ENCODE measurements at regions not wholly inside any gene's neighbourhood (a gene's known extent, or its start where the extent isn't known, plus 50 kb on each side); places are given as distances from the start of the nearest gene placed in this dataset.

DNA sequence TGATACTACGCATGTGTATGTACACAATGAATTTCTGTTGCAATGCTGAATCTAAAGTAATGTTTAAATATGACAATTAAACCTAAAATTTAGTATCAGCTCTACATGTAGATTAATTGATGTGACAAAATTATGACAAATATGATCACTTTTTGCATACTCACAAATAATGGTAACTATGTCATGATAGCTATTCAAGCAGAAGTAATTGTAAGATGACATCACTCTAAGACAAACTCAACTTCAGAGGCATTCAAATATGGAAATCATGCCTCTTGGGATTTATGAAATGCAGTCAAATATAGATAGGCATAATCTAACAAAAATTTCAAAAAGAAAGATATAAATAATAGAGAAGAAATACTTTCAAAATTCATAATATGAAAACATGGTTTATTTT, 571.7 kb upstream of the LRFN5 start:
- Histone ChIP-seq H3K27ac (no peak overlapping the region), H3K9me3 (no peaks in the 10 kb centered on the region), H3K4me1 (no peaks in the 10 kb centered on the region), H3K36me3 (no peaks in the 10 kb centered on the region), H3K4me3 (replicated peaks in 1 of 3) (no peak overlapping the region), H3K27me3 (no peaks in the 10 kb centered on the region)
- no peak for DNase-seq
- 91 to 100% methylated on average over 1 of the region's 1 CpG for WGBS, 2 donors
- intact Hi-C loops (cut with DNase I) = no loop called here
- no peak for TF ChIP-seq POLR2A (IDR thresholded peaks at IDR 0.05)
- TF ChIP-seq, protein P1, sequence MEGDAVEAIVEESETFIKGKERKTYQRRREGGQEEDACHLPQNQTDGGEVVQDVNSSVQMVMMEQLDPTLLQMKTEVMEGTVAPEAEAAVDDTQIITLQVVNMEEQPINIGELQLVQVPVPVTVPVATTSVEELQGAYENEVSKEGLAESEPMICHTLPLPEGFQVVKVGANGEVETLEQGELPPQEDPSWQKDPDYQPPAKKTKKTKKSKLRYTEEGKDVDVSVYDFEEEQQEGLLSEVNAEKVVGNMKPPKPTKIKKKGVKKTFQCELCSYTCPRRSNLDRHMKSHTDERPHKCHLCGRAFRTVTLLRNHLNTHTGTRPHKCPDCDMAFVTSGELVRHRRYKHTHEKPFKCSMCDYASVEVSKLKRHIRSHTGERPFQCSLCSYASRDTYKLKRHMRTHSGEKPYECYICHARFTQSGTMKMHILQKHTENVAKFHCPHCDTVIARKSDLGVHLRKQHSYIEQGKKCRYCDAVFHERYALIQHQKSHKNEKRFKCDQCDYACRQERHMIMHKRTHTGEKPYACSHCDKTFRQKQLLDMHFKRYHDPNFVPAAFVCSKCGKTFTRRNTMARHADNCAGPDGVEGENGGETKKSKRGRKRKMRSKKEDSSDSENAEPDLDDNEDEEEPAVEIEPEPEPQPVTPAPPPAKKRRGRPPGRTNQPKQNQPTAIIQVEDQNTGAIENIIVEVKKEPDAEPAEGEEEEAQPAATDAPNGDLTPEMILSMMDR (IDR thresholded peaks at IDR 0.05) = no peak

GRCh38 chr14:41022932-41023331, 583.7 kb upstream of the LRFN5 start:
- Histone ChIP-seq H3K27me3 (no peaks in the 10 kb centered on the region), H3K4me1 (no peaks in the 10 kb centered on the region), H3K9me3 (no peaks in the 10 kb centered on the region), H3K4me3 (replicated peaks in 1 of 3) (no peak overlapping the region), H3K36me3 (no peaks in the 10 kb centered on the region), H3K27ac (no peak overlapping the region)
- DNase-seq = no peak
- TF ChIP-seq, protein P1 (IDR thresholded peaks at IDR 0.05) = no peak
- TF ChIP-seq POLR2A (IDR thresholded peaks at IDR 0.05) = no peak
- WGBS, 2 donors = 89 to 91% methylated on average over 2 of the region's 2 CpGs
- intact Hi-C loops (cut with DNase I) = no loop called here

- no peaks in the 10 kb centered on the region for H3K4me1 ChIP-seq
- H3K4me3 ChIP-seq (replicated peaks in 1 of 3) = no peak overlapping the region
- H3K27ac ChIP-seq = no peak overlapping the region
- no peaks in the 10 kb centered on the region for H3K9me3 ChIP-seq
- no peak for TF ChIP-seq POLR2A (IDR thresholded peaks at IDR 0.05)
- TF ChIP-seq, protein P1 (IDR thresholded peaks at IDR 0.05) = no peak
- H3K27me3 ChIP-seq = no peaks in the 10 kb centered on the region
- 20 to 35% methylated on average over 4 of the region's 4 CpGs for WGBS, 2 donors
- DNase-seq = no peak
- H3K36me3 ChIP-seq = no peaks in the 10 kb centered on the region
- intact Hi-C loops (cut with DNase I) = no loop called here
Observed at GRCh38 chr14:41016213-41016612, 590.5 kb upstream of the LRFN5 start.

- H3K36me3 ChIP-seq = no peaks in the 10 kb centered on the region
- no peak overlapping the region for H3K27ac ChIP-seq
- H3K27me3 ChIP-seq = no peaks in the 10 kb centered on the region
- WGBS, 2 donors = 85 to 87% methylated on average over 3 of the region's 3 CpGs
- DNase-seq = no peak
- TF ChIP-seq, protein P1 (IDR thresholded peaks at IDR 0.05) = no peak
- no peak for TF ChIP-seq POLR2A (IDR thresholded peaks at IDR 0.05)
- no peaks in the 10 kb centered on the region for H3K4me1 ChIP-seq
- H3K9me3 ChIP-seq = no peaks in the 10 kb centered on the region
- intact Hi-C loops (cut with DNase I) = no loop called here
- H3K4me3 ChIP-seq (replicated peaks in 1 of 3) = no peak overlapping the region
Observed at GRCh38 chr14:41000350-41000749, 606.3 kb upstream of the LRFN5 start.

DNA sequence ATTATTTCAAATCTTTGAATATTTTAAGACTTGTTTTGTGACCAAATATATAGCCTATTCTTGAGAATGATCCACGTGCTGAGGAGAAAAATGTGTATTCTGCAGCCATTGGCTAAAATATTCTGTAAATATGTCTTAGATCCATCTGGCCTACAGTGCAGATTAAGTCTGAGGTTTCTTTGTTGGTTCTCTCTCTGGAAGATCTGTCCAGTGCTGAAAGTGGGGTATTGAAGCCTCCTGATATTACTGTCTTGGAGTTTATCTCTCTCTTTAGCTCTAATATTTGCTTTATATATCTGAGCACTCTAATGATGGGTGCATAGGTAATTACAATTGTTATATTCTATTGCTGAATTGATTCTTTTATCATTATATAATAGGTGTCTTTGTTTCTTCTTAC, 617.4 kb upstream of the LRFN5 start:
- no peak overlapping the region for H3K27ac ChIP-seq
- H3K9me3 ChIP-seq = no peaks in the 10 kb centered on the region
- no peak for DNase-seq
- WGBS, 2 donors = 40 to 44% methylated on average over 1 of the region's 1 CpG
- H3K4me3 ChIP-seq (replicated peaks in 1 of 3) = no peak overlapping the region
- no peaks in the 10 kb centered on the region for H3K4me1 ChIP-seq
- TF ChIP-seq, protein P1 (IDR thresholded peaks at IDR 0.05) = no peak
- TF ChIP-seq POLR2A (IDR thresholded peaks at IDR 0.05) = no peak
- H3K36me3 ChIP-seq = no peaks in the 10 kb centered on the region
- intact Hi-C loops (cut with DNase I) = no loop called here
- no peaks in the 10 kb centered on the region for H3K27me3 ChIP-seq
